HG02759 (cell line): ENCODE measurements at regions not wholly inside any gene's neighbourhood (a gene's known extent, or its start where the extent isn't known, plus 50 kb on each side); places are given as distances from the start of the nearest gene placed in this dataset.

Experiments
- ATAC-seq: cut with Tn5 transposase; IDR thresholded peaks from one replicate; pipeline ENCODE4 v1.9.1; 2021; ENCODE audit warnings: mild to moderate bottlenecking, moderate library complexity; ENCODE audit not compliant: unreplicated experiment

- no peak for ATAC-seq
Observed at GRCh38 chr4:185892165-185892564, 80.2 kb upstream of the SORBS2 start.

GRCh38 chr4:185893500-185893899 is 81.5 kb upstream of the SORBS2 start:
- no peak for ATAC-seq

- no peak for ATAC-seq
Observed at GRCh38 chr4:185894481-185894880, 82.5 kb upstream of the SORBS2 start.

DNA sequence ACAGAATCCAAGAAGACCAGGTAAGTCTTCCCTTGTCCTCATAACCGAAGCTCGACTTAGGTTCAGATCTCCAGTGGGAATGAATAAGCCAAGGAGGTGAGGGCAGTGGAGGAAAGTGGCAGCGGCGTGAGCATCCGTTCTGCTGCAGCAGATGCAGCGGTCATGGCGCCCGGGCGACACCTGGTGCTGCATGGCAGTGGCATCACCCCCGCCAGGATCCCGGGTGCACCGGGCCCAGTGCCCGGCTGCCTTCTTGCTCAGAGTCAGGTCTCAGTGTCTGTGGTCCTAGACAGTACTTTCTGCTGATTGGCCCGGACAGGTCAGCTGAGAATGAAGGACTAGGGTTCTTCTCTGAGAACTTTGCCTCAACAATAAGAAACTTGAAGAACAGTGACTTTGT is 83.4 kb upstream of the SORBS2 start:
- no peak for ATAC-seq

- no peak for ATAC-seq
Observed at GRCh38 chr4:185895866-185896265, 83.9 kb upstream of the SORBS2 start.

GRCh38 chr4:185896817-185897488 is 85.0 kb upstream of the SORBS2 start:
- peak; percentile 73 for ATAC-seq

- ATAC-seq = no peak
Observed at GRCh38 chr4:185898413-185898812, 86.4 kb upstream of the SORBS2 start.

- ATAC-seq = no peak
Observed at GRCh38 chr4:185899833-185900232, 87.8 kb upstream of the SORBS2 start.

GRCh38 chr4:185902654-185903053 is 90.7 kb upstream of the SORBS2 start:
- ATAC-seq = no peak

- no peak for ATAC-seq
Observed at GRCh38 chr4:185903205-185903604, 91.2 kb upstream of the SORBS2 start.

GRCh38 chr4:185904381-185904780 is 92.4 kb upstream of the SORBS2 start:
- ATAC-seq = no peak

- ATAC-seq = no peak
Observed at GRCh38 chr4:185909972-185910371, 98.0 kb upstream of the SORBS2 start.

DNA sequence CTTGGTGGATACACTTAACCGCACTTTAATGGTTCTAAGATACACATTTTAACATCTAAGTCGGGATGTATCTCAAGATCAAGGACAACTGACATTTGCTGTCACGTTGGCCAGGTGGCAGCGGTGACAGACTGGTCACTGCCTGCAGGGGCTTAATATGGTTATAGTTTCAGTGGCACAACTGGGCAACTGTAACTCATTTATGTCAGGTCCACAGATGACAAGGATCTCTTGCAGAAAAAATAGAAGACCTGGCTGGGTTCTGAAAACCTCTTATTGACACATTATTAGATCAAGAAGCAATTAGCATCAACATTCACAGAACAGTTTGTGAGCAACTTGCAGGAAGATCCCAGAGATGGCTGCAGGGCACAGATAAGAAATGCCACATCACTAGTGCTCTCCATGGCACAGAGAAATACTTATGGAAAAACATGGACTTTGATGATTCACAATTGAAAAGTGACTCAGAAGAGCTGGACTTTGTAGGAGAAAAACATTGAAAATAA is 99.6 kb upstream of the SORBS2 start:
- no peak for ATAC-seq

DNA sequence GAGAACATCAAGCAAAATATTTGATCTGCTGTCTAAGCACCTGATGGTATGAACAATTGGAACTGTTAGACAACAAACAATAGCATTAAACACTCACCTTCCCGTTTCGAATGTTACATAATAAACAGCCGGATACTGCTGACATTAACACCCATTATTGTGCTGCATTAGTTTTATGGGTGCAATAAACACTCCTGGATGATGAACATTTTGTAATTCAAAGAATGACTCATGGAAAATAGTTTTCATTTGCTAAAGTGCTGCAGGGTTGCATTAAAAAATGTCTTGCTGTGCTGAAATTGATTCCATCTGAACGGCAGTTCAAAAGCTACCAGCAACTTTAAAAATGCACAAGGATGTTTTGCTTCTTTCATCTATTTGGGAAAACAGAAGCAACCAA is 100.8 kb upstream of the SORBS2 start:
- ATAC-seq = no peak

DNA sequence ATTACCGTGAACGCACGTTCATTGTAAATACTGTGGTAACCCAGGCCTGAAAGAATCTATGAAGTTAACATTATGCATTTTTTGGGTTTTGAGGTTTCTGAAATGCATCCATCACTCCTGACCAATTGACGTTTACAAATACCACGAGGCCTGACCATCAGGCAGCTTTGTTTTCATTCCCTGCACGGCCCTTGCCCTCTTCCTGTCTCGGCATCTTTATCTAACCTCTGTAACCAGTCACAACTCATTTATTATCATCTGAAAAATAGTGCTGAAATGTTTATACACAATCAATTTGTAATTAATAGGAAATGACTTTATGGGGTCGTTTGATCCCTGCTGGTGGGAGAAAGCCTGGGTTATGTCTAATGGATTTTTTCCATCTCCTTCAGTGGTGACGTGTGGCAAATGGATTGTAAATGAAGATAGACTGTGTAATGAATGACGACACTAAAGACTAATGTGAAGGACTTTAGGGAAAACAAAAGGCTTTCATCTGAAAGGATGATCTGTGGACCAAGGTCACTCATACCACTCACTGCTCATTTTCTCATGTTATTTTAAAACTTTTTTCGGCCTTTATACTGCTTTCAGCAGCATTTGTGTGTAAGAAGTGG is 102.7 kb upstream of the SORBS2 start:
- ATAC-seq = no peak

GRCh38 chr4:185915271-185915670 is 103.3 kb upstream of the SORBS2 start:
- no peak for ATAC-seq

DNA sequence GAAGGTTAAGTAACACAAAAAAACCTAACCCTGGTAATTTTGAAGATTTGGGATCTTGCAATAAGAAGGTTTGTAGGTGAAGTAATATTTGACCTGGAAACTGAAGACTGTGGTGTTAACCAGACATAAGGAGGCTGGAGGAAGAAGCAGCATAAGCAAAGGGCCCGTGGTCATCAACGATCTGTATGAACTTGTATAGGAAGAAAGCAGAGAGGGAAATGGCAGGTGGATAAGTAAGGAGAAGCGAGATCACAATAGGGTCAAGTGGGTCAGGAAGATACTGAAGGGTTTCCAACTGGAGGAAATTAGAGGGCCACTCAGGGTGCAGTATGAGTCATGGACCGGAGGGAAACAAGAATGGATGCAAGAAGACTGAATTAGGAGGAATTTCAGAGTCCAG is 103.8 kb upstream of the SORBS2 start:
- ATAC-seq = no peak

- no peak for ATAC-seq
Observed at GRCh38 chr4:185916231-185916630, 104.2 kb upstream of the SORBS2 start.

DNA sequence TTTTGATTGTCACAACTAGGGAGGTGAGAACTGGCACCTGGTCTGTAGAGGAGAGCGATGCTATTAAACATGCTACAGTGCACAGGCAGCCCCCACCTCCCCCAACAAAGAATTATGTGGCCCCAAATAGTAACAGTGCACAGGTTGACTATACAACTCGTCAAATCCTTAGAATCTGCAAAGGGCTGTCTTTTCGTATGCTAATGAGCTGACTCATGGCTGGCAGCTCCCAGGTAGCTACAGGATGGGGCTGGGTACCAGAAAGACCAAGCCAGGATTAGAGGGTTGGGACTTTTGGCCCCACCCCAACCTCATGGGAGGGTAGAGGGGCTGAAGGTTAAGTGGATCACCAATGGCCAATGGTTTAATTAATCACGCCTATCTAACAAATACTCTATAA is 104.7 kb upstream of the SORBS2 start:
- ATAC-seq = no peak

GRCh38 chr4:185919107-185919506 is 107.1 kb upstream of the SORBS2 start:
- no peak for ATAC-seq

DNA sequence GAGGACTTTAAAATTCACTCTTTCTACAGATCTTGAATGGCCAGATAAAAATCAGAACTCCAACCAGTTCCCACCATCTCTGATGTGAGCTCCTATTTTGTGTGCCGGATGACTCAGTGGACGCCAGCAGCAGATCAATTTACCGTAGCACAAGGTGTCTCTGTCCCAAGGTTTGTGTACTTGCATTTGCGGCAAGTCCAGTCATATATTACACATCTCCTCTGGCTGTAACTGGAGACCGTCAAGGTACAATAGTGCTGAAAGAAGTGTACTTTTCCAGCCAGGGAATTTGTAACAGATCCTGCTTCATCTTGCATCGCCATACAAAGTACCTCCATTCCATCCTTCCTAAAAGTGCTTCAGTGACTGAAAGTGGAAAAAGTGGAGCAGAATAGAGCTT is 108.2 kb upstream of the SORBS2 start:
- ATAC-seq = no peak

GRCh38 chr4:185920691-185921260 is 108.8 kb upstream of the SORBS2 start:
- ATAC-seq = no peak
